AG08396 (cell line): ENCODE measurements at regions not wholly inside any gene's neighbourhood (a gene's known extent, or its start where the extent isn't known, plus 50 kb on each side); places are given as distances from the start of the nearest gene placed in this dataset.

Experiments used
- DNase-seq: peaks from one replicate; pipeline ENCODE4 v3.0.0; 2012; ENCODE audit warnings: low spot score, mixed read lengths

DNA sequence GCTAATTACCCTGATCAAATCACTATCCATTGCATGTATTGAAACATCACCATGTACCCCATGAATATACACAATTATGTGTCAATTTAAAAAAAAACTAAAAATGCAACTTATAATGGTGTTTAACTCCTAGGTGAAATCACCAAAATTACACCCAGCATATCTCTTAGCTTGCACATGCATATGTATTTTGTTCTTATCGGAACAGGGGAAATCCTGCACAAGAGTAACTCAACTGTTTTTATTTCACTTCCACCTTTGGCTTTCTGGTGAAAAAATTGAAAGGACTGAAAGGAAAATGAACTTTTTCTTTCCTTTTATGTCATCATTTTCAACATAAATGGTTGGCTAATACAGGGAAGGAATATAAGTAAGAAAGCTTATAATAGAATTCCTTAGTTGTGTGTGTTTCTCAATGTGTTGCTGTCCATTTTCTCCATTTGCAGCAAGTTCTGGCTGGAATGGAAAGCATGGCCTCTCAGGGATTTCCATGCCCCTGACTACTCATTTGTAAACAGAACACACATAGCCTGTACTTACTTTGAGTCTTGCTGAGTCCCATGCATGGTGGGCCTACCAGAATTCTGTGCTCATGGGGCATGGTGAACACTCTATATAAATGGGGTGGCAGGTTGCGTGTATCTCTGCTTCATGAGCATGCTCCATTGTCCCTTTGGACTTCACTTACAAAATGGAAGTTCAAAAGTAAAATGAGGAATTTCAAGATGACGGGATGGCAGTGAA, 462.0 kb downstream of the HS3ST3B1 start:
- DNase-seq, result no peak

DNA sequence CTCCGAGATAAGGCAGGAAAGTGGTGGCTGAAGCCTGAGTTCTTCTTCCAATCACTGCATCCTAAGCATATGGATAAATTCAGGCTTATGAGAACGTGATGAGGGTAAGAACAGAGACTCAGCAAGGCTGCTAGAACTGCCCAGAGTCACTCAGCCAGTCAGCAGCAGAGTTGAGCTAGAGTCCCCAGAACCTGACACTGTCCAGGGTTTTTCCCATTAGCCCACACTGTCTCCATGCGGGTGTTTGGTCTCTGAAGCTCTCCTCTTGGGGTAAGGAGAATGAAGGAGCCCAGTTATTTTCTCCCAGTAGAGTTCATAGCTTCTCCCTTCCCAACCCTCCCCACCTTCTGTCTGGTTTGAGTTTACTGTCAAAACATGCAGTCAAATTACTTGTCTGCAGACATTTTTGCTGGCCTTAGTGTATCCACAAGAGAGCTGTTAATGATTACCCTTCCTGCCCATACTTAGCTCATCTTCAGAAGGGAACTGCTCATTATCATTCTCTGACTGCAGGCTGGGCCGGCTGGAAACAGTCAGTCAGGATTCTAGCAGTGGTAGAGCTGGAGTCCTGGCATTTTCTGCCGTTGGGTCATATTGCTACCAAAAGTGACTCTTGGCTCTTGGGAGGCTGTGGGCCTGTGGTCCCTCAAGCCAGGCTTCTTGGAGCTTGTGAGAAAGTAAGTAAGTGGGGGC, 460.0 kb downstream of the HS3ST3B1 start:
- no peak for DNase-seq

DNA sequence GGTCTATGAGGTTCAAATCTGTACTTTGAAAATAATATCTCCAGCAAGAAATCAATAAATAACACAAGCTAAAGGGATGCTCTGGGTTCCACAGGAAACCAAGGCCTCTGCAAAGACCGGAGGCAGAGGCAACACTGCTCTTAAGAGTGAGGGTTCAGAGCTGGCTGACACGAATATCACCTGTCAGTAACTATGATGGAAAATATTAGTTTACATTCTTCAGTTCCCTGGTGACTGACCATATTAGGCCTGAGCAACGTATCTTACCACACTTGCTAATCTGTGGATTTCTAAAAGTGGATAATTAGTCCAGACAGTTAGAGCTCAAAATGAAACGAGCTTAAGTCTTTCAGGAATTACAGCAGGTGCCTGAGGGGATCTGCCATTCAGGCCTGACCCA, 459.3 kb downstream of the HS3ST3B1 start:
- no peak for DNase-seq

DNA sequence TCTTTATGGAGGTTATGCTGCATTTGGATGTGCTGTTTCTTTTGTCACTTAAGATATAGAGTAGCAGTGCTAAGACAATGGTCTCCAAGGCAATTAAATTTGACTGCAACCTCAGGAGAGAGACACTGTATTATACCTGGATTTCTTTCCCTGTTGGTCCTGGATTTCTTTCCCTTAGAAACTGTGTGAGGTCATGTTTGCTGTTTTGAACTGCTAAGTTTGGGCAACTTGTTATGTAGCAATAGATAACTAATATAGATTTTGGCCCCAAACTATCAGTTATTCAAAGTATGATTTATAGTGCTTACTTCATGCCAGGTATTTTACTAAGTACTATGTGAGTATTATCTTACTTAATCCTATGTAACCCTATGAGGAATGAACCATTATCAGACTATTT, 458.4 kb downstream of the HS3ST3B1 start:
- no peak for DNase-seq

DNA sequence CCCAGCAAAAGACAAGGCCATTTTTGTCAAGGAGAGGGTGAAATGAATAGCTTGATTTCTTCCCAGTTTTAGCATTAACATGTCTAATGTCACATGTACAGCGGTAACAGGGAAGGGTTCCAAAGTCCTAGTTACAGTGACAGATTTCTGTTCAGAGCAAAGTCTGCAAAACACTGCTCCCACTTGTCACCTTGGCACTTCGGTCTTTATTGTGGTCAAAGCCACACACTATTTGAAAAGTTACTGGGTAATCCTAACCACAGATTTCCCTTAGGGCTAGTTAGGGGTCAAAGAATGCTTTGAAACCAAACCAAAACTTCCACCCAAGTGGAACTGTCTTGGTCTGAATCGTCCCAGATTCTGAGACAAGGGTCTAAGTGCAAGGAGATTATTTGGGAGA, 455.6 kb downstream of the HS3ST3B1 start:
- no peak for DNase-seq

DNA sequence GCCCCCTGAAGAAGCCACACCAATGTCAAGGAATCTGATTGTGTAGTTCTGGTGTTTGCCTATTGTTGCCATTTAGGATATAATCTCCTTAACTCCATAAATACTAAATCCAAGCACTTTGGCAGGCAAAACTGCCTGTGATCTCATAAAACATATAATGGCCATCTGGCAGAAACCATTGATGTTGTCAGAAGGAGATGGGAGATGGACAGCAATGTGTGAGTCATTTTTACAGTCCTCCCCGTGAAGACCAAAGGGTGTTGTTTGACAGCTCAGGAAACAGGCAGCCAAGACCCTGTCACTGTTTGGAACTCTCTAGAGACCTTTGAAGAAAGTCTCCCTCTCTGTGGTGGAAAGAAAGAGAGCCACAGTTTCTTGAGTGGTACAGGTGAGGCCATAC, 454.1 kb downstream of the HS3ST3B1 start:
- no peak for DNase-seq

DNA sequence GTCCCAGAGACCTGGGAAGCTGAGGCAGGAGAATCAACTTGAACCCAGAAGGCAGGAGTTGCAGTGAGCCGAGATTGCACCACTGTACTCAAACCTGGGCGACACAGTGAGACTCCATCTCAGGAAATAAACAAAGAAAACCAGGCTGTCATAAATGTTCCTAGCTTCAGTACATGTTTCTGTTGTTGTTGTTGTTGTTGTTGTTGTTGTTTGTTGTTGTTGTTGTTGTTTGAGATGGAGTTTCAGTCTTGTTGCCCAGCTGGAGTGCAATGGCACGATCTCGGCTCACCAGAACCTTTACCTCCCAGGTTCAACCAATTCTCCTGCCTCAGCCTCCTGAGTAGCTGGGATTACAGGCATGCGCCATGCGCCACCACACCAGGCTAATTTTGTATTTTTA, 452.5 kb downstream of the HS3ST3B1 start:
- DNase-seq, result no peak

DNA sequence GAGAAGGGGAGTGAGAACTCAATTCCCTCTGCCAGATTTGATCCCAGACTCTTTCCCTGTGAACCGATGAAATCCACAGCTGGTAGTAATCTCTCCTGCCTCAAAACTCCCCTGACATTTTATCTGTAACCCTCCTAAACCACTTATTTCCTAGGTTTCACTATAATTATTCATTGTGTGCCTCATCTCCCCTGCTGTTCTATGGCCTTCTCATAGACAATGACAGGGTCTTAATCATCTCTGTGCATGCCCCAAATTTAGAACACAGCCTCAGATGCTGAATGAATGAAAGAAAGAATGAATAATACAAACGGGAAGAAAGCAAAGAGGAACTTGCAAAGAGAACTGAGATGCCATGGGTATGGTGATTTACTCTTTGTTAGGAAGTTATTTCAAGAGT, 451.1 kb downstream of the HS3ST3B1 start:
- no peak for DNase-seq

DNA sequence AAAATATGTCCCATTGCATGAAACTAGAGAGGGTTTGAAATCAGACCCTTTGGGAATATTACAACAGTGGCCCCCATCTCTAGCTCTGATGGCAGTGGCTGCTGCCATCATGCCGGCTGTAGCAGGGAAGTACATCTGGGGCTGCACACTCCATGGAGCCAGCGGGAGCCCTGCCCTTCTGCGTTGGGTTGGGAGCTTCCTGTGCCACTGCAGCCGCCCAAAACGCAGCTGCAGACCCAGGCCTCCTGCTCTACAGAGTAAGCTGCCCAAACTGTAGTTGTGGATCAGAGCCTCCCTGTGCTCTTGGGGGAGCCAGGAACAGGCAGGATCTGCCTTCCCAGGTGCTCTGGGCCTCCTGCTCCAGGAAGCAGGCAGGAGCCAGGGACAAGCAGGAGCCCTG, 450.0 kb downstream of the HS3ST3B1 start:
- DNase-seq, result no peak

DNA sequence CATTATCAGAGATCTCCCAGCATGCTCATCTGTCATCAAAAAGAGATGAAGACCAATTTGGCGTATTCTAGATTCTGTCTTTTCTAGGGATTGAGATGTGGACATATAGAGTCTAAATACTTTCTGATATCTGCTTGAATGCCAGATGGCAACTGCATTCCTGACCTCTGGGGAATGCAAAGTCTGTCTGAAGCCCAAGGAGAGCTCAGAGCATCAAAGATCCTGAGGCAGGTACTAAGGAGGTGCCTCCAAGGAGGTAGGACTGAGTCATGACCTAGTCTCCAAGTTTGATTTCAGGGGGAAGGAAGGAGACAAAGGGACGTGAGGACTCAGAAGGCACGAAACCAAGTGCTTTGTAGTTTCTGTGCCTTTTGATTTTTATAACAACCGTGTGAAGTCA, 448.4 kb downstream of the HS3ST3B1 start:
- no peak for DNase-seq

DNA sequence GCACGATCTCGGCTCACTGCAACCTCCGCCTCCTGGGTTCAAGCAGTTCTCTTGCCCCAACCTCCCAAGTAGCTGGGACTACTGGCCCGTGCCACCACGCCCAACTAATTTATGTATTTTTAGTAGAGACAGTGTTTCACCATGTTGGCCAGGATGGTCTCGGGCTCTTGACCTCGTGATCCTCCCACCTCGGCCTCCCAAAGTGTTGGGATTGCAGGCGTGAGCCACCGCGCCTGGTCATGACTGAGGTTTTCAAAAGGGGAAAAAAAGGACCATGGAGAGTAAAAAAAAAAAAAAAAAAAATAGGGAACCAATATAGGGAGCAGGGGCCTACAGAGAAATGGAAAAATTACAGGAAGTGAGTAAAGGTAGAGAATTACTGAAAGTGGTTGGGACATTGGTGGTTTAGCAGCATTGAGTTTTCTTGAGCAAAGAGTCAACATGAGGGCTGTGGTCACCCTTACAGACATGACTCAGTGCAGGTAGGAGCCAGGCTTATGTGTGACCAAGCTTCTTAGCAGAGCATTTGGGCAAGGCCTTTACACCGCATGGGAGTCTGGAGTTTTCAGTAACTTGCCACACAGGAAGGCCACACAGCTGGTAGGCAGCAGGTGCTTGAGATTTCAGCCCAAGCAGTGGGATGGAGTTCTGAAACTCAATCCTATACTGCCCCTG, 447.3 kb downstream of the HS3ST3B1 start:
- no peak for DNase-seq

DNA sequence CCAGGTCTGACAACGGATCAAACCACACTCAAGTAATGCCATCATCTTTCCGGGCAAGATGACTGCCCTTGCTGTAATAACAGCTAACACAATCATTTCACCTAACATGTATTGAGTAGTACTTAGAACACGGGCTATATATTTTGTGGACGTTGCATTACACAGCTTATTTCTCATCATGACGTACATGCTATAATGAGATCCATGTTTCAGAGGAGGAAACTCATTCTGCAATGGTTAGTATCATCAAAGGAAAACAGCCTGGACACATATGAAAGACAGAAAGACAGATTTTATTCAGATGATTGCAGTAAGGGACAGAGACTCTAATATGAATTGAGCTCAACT, 446.7 kb downstream of the HS3ST3B1 start:
- no peak for DNase-seq

DNA sequence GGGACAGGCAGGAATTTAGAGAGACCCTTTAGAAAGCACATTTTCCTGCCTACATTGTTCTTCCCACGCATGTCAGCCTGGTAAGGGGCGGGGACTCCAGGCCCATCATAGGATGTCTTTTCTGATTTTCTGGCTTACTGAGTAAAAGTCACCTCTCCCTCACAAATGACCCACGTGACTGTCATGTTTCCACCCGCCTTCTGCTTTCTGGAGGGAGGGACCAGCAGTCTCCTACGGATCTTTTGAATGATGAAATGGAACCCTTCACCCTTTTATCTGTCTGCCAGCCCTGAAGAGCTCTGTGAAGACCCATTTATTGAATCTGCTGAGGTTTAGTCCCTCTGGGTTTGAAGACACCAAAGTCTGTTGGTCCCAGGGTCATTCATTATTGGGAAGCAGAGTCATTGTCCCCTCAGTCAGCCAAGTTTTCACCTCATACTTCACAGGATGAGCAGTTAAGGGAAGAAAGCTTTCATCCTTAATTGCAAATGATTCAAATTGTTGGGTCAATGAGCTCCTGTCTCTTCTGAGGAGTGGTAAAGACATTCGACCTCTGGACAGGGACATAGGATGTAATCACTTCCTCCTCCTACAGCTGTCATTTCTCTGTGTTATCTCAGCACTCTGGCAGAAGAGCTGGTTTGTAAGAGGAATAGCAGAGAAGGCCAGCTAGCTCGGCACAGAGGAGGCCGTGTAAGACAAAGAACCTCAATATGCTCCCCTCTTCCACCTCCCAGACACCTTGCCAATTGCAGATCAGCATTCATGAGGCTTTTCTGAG, 446.1 kb downstream of the HS3ST3B1 start:
- no peak for DNase-seq

DNA sequence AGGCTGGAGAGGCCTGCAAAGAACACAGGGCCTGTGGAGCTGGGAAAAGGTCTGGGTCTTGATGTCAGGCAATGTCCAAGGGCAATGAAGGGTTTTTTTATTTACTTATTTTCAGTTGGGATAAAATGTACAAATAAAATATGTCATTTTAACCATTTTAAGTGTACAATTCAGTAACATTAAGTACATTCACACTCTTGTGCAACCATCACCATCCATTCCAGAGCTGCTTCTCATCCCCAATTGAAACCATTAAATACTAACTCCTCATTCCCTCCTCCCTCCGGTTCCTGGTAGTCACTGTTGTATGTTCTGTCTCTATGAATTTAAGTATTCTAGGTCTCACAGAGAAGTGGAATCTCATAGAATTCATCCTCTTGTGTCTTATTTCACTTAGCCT, 444.7 kb downstream of the HS3ST3B1 start:
- DNase-seq, result no peak

DNA sequence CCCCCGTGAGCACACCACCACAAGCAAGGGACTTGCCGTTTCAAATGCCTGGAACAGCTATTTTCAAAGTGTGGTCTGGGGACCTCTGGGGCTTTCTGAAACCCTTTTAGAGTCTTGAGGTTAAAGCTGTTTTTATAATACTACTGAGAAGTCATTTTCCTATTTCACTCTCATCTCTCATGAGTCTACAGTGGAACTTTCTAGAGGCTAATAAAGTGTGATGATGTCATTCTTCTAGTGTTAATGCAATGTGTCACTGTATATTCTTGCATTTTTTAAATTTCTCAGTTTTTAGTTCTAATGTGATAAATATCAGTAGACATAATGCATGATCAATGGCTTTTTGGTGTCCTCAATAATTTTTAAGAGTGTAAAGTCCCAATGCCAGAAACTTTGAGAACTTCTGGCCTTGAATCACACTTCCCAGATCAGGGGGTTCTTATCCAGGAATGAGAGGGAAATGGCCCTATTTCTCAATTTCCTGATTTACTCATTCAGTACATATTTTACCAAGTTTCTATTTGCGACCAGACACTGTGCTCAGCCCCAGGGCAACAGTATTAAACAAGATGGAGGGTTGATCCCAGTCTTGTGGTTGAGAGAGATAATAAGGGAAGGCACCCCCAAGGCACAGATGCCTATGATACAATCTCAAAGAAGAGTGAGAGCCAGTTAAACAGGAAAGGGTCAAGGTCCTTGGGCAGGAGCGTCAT, 444.0 kb downstream of the HS3ST3B1 start:
- DNase-seq, result no peak

DNA sequence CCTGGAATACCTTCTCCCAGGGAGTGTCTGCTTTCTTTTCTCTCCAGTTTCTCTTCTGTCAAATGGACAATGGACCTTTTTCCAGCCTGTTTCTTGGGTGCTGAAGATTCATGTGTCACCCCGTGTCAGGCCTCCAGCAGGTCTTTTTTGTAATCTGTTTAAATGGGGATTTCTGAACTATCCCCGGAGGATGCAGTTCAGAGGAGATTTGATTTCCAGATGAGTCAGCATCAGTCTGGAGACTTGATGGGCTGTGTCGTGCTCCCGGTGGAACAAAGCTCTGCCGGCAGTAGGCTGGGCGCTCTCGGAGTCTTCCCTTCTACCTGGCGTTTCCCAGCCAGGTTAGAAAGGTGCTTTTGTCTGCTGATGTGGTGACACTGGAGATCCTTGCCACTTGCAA, 440.6 kb downstream of the HS3ST3B1 start:
- no peak for DNase-seq

DNA sequence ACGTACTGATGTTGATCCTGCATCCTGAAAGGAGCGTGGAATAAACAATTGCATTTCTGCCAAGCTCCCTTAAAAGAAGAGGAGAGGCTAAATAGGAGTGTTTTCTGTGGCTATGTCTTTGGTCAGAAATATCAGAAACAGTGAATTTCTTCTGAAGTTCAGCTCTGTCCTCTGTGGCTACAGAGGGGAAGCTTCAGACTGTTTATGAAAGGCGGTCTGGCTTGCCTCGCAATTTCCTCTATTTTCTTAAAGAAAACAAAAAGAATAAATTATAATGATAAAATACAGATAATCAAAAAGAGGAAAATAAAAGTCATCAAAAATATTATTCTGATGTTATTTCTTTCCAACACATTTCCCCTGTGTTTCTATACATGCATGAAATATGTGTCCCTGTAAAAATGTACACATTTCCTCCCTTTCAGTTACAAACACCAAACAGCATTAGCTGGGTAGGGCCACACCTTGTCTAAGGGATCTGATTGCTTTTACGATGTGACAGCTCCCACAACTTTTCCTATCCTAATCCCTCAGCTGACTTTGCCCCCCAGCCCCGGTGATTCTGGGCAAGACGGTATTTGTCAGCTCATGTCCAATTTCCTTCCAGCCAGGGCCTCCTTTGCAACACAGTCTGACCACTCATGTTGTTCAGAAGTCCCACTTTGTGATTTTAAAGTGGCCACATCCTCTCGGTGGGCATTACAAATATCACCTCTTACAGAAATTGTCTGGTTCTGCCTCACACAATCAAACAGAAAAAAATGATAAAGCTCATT, 439.0 kb downstream of the HS3ST3B1 start:
- no peak for DNase-seq

DNA sequence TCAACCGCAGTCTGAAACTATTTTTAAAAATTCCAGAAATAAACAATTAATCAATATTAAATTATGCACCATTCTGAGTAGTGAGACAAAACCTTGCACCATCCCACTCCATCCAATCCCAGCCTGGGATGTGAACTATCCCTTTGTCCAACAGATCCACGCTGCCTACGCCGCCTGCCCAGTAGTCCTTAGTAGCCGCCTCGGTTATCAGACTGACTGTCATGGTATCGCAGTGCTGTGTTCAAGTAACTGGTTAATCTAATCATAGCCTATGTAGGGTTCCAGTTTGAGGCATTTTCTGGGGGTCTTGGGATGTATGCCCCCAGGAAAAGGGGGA, 437.7 kb downstream of the HS3ST3B1 start:
- no peak for DNase-seq

DNA sequence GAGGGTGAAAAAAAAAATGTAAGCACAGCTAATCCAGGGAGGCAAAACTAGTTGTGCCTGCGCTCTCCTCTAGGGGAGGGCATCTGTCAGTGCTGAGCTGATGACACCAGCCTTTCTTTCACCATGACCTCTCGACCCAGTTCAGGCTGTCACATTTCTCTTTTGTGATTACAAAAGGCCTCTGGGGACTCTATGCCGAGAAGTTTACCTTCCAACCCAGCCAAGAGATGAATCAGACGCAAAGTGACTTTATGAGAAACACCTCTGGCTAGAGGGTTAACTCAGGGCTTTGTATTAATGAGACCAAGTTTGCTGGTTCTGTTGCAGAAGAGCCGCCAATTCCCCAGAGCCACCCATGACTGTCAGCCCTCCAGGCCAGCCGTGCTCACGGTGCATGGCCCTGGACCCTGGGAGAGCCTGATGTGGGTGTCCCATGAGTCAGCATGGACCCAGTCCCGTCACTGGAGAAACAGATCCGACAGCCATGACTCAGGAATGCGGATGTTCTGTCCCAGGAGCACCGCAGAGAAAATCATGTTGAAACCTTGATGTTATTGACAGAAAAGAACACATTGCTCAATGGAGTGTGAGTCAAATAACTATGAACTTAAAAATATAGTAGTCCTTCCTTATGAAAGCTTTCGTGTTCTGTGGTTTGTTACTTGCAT, 437.2 kb downstream of the HS3ST3B1 start:
- peak; percentile 75 for DNase-seq

DNA sequence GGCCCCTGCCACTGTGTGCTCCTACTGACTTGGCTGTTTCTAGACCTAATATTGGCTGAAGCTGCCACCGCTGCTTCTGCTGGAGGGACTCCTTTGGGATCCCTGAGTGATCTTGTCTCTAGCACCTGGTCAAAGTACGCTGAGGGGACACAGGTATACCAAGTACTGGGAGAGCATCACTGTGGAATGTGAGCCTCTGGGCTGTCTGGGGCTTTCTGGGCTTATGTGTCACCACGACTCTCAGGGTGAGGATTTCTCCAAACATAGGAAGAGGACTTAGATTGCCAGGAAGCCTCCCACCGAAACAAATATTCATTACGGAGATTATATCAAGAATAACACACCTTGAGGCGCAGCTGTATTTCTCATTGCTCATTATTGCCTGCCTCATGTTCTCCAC, 435.8 kb downstream of the HS3ST3B1 start:
- no peak for DNase-seq

DNA sequence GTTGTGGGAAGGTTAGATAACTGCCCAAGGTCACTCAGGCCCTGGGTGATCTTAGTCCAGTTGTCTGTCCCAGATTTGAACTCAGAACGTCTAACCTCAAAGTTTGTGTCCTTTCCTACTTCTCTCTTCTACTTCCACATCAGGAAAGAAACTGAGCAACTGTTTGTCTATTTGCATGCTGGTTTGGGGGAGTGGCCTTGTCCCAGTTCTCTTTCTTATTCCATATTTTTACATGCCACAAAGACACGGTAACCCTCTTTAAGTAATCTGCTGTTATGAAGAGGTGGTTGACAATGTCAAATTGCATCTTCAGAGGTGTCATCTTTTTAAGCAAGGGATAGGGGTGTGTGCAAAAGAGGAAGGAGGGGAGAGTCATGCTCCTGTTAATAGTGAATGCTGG, 432.5 kb downstream of the HS3ST3B1 start:
- no peak for DNase-seq
